ENCODE measurements at regions not wholly inside any gene's neighbourhood (a gene's known extent, or its start where the extent isn't known, plus 50 kb on each side); places are given as distances from the start of the nearest gene placed in this dataset.

DNA sequence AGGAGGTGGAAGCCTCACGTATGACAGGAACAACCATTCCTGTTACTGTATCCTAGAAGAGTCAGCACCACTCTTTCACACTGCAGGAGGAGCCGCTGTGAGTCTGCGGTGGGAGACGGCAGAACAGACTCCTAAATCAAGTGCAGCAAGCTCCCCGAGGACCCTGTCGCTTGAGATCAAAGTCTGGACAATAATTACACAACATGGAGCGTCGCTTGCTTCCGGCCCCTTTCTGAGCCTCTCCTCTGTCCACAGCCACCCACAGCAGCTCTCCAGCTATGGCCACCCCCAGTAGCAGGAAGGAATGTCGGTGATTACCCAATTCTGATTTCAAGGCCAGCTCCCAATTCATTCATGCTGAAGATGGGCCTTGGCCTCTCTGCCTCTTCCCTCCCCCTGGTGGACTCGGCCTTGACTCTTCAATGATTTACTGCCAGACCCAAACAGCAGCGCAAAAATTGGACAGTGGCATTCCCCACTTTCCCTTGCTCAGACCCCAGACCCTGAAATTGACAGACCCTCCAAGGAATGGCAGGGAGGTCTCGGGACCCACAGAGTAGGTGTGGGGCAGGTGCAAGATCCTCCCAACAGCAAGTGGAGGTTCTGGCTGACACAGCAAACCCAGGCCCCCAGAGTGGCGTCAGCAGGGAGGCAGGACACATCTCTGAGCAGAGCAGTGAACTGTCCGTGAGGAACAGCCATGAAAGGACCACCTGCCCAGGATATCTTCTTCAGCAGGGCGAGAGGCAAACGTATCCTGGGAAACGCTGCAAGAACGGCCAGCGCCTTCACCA is 272.7 kb upstream of the DIO3 start (continued):
- TF ChIP-seq, protein P1, sequence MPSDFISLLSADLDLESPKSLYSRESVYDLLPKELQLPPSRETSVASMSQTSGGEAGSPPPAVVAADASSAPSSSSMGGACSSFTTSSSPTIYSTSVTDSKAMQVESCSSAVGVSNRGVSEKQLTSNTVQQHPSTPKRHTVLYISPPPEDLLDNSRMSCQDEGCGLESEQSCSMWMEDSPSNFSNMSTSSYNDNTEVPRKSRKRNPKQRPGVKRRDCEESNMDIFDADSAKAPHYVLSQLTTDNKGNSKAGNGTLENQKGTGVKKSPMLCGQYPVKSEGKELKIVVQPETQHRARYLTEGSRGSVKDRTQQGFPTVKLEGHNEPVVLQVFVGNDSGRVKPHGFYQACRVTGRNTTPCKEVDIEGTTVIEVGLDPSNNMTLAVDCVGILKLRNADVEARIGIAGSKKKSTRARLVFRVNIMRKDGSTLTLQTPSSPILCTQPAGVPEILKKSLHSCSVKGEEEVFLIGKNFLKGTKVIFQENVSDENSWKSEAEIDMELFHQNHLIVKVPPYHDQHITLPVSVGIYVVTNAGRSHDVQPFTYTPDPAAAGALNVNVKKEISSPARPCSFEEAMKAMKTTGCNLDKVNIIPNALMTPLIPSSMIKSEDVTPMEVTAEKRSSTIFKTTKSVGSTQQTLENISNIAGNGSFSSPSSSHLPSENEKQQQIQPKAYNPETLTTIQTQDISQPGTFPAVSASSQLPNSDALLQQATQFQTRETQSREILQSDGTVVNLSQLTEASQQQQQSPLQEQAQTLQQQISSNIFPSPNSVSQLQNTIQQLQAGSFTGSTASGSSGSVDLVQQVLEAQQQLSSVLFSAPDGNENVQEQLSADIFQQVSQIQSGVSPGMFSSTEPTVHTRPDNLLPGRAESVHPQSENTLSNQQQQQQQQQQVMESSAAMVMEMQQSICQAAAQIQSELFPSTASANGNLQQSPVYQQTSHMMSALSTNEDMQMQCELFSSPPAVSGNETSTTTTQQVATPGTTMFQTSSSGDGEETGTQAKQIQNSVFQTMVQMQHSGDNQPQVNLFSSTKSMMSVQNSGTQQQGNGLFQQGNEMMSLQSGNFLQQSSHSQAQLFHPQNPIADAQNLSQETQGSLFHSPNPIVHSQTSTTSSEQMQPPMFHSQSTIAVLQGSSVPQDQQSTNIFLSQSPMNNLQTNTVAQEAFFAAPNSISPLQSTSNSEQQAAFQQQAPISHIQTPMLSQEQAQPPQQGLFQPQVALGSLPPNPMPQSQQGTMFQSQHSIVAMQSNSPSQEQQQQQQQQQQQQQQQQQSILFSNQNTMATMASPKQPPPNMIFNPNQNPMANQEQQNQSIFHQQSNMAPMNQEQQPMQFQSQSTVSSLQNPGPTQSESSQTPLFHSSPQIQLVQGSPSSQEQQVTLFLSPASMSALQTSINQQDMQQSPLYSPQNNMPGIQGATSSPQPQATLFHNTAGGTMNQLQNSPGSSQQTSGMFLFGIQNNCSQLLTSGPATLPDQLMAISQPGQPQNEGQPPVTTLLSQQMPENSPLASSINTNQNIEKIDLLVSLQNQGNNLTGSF (CRISPR knock-in tag; IDR thresholded peaks at IDR 0.05): no peak
- TF ChIP-seq DNMT1 (CRISPR knock-in tag; IDR thresholded peaks at IDR 0.05): no peak
- peak; percentile 28 for TF ChIP-seq ZEB1 (IDR thresholded peaks at IDR 0.05; ENCODE audit: insufficient replicate concordance, low read depth)
- no peak; the same call in 1 of the 2 replicates for TF ChIP-seq MTF2 (CRISPR knock-in tag; IDR thresholded peaks at IDR 0.05; ENCODE audit: borderline replicate concordance)
- TF ChIP-seq ZNF343 (CRISPR knock-in tag; IDR thresholded peaks at IDR 0.05): 0 out of 2 replicates have a peak, but pooled peaks have one; percentile 78
- TF ChIP-seq ZNF34 (CRISPR knock-in tag; IDR thresholded peaks at IDR 0.05; ENCODE audit: borderline replicate concordance): peak; percentile 84; the same call in 1 of the 2 replicates
- TF ChIP-seq, protein P2, sequence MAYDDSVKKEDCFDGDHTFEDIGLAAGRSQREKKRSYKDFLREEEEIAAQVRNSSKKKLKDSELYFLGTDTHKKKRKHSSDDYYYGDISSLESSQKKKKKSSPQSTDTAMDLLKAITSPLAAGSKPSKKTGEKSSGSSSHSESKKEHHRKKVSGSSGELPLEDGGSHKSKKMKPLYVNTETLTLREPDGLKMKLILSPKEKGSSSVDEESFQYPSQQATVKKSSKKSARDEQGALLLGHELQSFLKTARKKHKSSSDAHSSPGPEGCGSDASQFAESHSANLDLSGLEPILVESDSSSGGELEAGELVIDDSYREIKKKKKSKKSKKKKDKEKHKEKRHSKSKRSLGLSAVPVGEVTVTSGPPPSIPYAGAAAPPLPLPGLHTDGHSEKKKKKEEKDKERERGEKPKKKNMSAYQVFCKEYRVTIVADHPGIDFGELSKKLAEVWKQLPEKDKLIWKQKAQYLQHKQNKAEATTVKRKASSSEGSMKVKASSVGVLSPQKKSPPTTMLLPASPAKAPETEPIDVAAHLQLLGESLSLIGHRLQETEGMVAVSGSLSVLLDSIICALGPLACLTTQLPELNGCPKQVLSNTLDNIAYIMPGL (CRISPR knock-in tag; IDR thresholded peaks at IDR 0.05; ENCODE audit: borderline replicate concordance in 1 of 2, low read depth in 1 of 2): peak in 1 of 2 experiments; percentile 50; a peak in 2 of 4 replicates
- peak; percentile 84 for TF ChIP-seq ZNF780A (CRISPR knock-in tag; IDR thresholded peaks at IDR 0.05)
- TF ChIP-seq ATF1 (CRISPR knock-in tag; IDR thresholded peaks at IDR 0.05): no peak
- TF ChIP-seq ZNF563 (CRISPR knock-in tag; IDR thresholded peaks at IDR 0.05): peak; percentile 76; the same call in 1 of the 2 replicates
- TF ChIP-seq MAFF (IDR thresholded peaks at IDR 0.05; ENCODE audit: low read depth, low read length): peak; percentile 16; the same call in 1 of the 2 replicates
- TF ChIP-seq ZNF263 (CRISPR knock-in tag; IDR thresholded peaks at IDR 0.05): peak; percentile 53; the same call in 1 of the 2 replicates
- TF ChIP-seq, protein P3, sequence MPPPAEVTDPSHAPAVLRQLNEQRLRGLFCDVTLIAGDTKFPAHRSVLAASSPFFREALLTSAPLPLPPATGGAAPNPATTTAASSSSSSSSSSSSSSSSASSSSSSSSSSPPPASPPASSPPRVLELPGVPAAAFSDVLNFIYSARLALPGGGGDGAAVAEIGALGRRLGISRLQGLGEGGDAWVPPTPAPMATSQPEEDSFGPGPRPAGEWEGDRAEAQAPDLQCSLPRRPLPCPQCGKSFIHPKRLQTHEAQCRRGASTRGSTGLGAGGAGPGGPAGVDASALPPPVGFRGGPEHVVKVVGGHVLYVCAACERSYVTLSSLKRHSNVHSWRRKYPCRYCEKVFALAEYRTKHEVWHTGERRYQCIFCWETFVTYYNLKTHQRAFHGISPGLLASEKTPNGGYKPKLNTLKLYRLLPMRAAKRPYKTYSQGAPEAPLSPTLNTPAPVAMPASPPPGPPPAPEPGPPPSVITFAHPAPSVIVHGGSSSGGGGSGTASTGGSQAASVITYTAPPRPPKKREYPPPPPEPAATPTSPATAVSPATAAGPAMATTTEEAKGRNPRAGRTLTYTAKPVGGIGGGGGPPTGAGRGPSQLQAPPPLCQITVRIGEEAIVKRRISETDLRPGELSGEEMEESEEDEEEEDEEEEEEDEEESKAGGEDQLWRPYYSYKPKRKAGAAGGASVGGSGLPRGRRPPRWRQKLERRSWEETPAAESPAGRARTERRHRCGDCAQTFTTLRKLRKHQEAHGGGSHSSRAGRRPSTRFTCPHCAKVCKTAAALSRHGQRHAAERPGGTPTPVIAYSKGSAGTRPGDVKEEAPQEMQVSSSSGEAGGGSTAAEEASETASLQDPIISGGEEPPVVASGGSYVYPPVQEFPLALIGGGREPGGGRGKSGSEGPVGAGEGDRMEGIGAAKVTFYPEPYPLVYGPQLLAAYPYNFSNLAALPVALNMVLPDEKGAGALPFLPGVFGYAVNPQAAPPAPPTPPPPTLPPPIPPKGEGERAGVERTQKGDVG (CRISPR knock-in tag; IDR thresholded peaks at IDR 0.05; ENCODE audit: borderline replicate concordance): 0 out of 2 replicates have a peak, but pooled peaks have one; percentile 0
- 0 out of 2 replicates have a peak, but pooled peaks have one; percentile 33 for TF ChIP-seq ZNF761 (CRISPR knock-in tag; conservative IDR thresholded peaks at IDR 0.05)
